AG09319 (cell line): ENCODE measurements at regions not wholly inside any gene's neighbourhood (a gene's known extent, or its start where the extent isn't known, plus 50 kb on each side); places are given as distances from the start of the nearest gene placed in this dataset.

Experiments
- DNase-seq: peaks from one replicate; pipeline ENCODE4 v3.0.0-alpha.2; 2010; ENCODE audit warnings: low read depth; ENCODE audit errors: extremely low read depth
- CTCF ChIP-seq: IDR thresholded peaks from 2 replicates; pipeline ENCODE4 v1.5.1; 2011; ENCODE audit warnings: low read depth, mild to moderate bottlenecking, inconsistent platforms, low read length, moderate library complexity

DNA sequence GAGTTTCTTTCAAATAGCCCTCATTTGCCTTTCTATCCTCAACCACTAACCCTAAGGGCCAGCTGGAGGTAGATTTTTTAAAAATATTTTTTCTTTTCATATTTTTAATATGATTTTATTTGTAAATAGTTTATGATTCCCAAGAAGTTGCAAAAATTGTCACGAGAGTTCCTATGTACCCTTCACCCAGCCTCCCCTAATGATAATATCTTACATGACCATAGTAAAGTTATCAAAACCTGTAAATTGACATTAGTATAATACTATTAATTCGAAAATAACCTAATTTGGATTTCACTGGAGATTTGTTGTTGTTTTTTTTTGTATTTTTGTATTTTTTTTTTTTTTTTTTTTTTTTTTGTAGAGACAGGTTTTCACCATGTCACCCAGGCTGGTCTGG is 495.5 kb downstream of the MIAT start:
- no peak for DNase-seq
- no peak for TF ChIP-seq CTCF

GRCh38 chr22:27153386-27153785 is 496.0 kb downstream of the MIAT start:
- DNase-seq, result no peak
- no peak for TF ChIP-seq CTCF

- DNase-seq, result no peak
- no peak for TF ChIP-seq CTCF
Observed at GRCh38 chr22:27154717-27155116, 497.3 kb downstream of the MIAT start.

GRCh38 chr22:27156821-27157489 is 499.6 kb downstream of the MIAT start:
- no peak for TF ChIP-seq CTCF

GRCh38 chr22:27157666-27158370 is 500.4 kb downstream of the MIAT start:
- no peak for DNase-seq
- TF ChIP-seq CTCF, result no peak

More at GRCh38 chr22:27156821-27157489, 499.6 kb downstream of the MIAT start:
- no peak for DNase-seq

DNA sequence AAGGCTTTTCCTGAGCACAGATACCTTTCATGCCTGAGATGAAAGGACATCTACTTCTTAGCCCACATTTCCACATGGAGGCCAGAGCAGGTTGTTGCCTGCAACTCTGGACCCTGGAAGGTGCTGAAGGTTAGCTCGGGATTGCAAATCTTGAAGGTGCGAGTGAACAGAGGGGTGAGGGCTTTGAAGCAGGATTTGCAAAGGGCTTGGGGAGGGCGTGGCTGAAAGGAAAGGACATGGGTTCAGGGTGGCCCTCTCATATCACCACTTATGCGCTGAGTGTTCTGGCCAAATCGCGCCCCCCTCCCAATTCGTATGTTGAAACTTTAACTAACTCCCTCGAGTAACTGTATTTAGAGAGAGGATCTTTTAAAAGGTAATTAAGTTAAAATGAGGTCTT is 501.6 kb downstream of the MIAT start:
- no peak for DNase-seq
- no peak for TF ChIP-seq CTCF

GRCh38 chr22:27159716-27160295 is 502.4 kb downstream of the MIAT start:
- DNase-seq, result no peak
- no peak for TF ChIP-seq CTCF
